ENCODE measurements at regions not wholly inside any gene's neighbourhood (a gene's known extent, or its start where the extent isn't known, plus 50 kb on each side); places are given as distances from the start of the nearest gene placed in this dataset.

DNA sequence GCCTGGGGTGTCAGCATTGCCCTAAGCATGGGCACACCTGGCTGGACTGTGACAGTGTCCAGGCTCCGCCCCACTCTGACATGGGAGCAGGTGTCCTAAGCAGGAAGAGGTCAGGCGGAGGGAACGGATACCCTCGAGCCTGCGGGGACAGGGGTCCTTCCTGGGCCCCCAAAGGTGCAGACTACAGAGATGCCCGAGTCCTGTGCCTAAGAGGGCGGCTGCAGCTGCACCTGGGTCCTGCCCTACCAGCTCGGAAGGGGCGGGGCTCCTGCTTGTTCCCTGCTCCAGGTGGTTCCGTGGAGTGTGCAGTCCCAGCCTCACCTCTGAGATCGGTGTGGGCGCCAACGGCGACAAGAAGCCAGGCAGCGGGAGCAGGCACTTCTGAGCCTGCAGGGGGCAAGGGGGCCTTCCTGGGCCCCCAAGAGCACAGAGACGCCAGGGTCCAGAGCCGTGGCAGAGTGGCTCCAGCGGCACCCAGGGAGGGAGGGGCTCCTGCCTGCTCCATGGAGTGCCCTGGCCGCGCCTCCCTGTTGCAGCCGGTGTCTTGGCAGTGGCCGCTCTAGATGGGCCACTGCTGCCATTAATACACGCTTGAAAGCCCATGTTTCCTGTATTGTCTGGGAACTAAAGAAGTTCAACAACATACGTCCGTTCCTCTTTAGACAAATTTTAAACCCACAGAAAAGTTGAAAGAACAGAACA, 64.5 kb upstream of the CACNA2D1 start:
- Histone ChIP-seq H3K9me3 (ENCODE audit: control insufficient read depth, insufficient read depth, low read depth, low read length) (no peaks in the 10 kb centered on the region), H3K36me3 (ENCODE audit: control insufficient read depth in 2 of 2, insufficient read depth in 1 of 2, low read length in 2 of 2) (no peaks in the 10 kb centered on the region), H3K4me3 (ENCODE audit: low read depth, low read length) (peak overlapping the region; percentile 3; the same call in 1 of the 2 replicates), H3K4me1 (ENCODE audit: control insufficient read depth, insufficient read depth, low read length) (no peaks in the 10 kb centered on the region), H3K27ac (ENCODE audit: extremely low read depth, low read depth, low read length) (no peak overlapping the region)
- CTCF ChIA-PET, result interaction anchor here (0.6 to 1.2 kb wide), 4 partner anchors 10 to 462 kb away, joined by 3 read pairs; no protein-coding TSS in a partner anchor
- TF ChIP-seq ZNF544 (tag by site-specific recombination; IDR thresholded peaks at IDR 0.05), result no peak
- TF ChIP-seq ZNF366 (tag by site-specific recombination; conservative IDR thresholded peaks at IDR 0.05), result no peak
- no peak for TF ChIP-seq RBAK (tag by site-specific recombination; IDR thresholded peaks at IDR 0.05)
- TF ChIP-seq ZNF626 (tag by site-specific recombination; IDR thresholded peaks at IDR 0.05), result no peak
- no peak for TF ChIP-seq OSR2 (tag by site-specific recombination; IDR thresholded peaks at IDR 0.05)
- no peak for TF ChIP-seq ZNF530 (tag by site-specific recombination; IDR thresholded peaks at IDR 0.05; ENCODE audit: low read depth)
- no peak for TF ChIP-seq ZNF266 (tag by site-specific recombination; IDR thresholded peaks at IDR 0.05; ENCODE audit: low read depth)
- TF ChIP-seq ZBTB7A (tag by site-specific recombination; IDR thresholded peaks at IDR 0.05; ENCODE audit: low read depth), result no peak
- no peak for TF ChIP-seq KLF9 (tag by site-specific recombination; IDR thresholded peaks at IDR 0.05; ENCODE audit: low read depth)
- TF ChIP-seq ZNF837 (tag by site-specific recombination; IDR thresholded peaks at IDR 0.05), result no peak
- no peak for TF ChIP-seq ZNF311 (tag by site-specific recombination; IDR thresholded peaks at IDR 0.05; ENCODE audit: borderline replicate concordance)
- no peak for TF ChIP-seq ZNF610 (tag by site-specific recombination; IDR thresholded peaks at IDR 0.05; ENCODE audit: borderline replicate concordance)
- no peak for TF ChIP-seq ZNF416 (tag by site-specific recombination; IDR thresholded peaks at IDR 0.05)
- no peak for TF ChIP-seq ZNF121 (tag by site-specific recombination; IDR thresholded peaks at IDR 0.05)
- no peak for TF ChIP-seq ZNF658 (tag by site-specific recombination; IDR thresholded peaks at IDR 0.05)
- TF ChIP-seq ZNF16 (tag by site-specific recombination; IDR thresholded peaks at IDR 0.05; ENCODE audit: low read depth), result no peak
- TF ChIP-seq KLF16 (tag by site-specific recombination; IDR thresholded peaks at IDR 0.05), result no peak
- TF ChIP-seq, protein P1, sequence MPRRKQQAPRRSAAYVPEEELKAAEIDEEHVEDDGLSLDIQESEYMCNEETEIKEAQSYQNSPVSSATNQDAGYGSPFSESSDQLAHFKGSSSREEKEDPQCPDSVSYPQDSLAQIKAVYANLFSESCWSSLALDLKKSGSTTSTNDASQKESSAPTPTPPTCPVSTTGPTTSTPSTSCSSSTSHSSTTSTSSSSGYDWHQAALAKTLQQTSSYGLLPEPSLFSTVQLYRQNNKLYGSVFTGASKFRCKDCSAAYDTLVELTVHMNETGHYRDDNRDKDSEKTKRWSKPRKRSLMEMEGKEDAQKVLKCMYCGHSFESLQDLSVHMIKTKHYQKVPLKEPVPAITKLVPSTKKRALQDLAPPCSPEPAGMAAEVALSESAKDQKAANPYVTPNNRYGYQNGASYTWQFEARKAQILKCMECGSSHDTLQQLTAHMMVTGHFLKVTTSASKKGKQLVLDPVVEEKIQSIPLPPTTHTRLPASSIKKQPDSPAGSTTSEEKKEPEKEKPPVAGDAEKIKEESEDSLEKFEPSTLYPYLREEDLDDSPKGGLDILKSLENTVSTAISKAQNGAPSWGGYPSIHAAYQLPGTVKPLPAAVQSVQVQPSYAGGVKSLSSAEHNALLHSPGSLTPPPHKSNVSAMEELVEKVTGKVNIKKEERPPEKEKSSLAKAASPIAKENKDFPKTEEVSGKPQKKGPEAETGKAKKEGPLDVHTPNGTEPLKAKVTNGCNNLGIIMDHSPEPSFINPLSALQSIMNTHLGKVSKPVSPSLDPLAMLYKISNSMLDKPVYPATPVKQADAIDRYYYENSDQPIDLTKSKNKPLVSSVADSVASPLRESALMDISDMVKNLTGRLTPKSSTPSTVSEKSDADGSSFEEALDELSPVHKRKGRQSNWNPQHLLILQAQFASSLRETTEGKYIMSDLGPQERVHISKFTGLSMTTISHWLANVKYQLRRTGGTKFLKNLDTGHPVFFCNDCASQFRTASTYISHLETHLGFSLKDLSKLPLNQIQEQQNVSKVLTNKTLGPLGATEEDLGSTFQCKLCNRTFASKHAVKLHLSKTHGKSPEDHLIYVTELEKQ (tag by site-specific recombination; IDR thresholded peaks at IDR 0.05; ENCODE audit: borderline replicate concordance), result no peak
- POLR2A ChIA-PET, result no interaction called here

DNA sequence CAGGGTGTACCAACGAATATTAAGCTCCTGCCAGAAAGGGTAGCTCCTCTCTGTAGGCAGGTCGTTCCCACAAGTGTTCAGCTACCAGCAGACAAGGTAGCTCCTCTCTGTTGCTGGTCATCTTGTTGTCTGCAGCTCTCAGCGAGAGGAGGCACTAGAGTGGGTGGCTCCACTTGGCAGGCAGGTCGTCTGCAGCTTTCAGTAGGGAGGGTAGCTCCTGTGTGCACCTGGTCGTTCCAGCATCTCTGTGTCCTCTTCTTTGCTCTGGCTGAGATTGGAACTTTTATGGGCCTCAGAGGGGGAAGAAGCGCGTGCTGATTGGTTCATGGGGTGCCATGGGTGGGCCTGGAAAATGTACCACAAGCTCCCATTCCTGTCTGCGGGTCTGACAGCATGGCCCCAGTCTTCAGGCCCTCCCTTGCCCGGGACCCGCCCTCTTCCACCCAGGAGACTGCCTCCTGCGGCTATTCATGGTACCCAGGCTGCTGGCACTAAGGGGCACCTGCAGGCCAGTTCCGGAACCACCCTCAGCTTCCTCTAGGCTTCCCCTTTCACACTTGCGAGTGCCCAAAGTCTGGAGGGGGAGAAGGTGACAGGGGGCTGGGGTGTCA, 63.9 kb upstream of the CACNA2D1 start:
- ChIA-PET POLR2A (no interaction called here), CTCF (interaction anchor here (0.6 to 1.7 kb wide), 7 partner anchors 9 to 461 kb away, joined by 3 to 7 read pairs (median 3); no protein-coding TSS in a partner anchor)
- Histone ChIP-seq H3K27ac (ENCODE audit: extremely low read depth, low read depth, low read length) (no peak overlapping the region), H3K4me3 (ENCODE audit: low read depth, low read length) (no peak overlapping the region), H3K9me3 (ENCODE audit: control insufficient read depth, insufficient read depth, low read depth, low read length) (no peaks in the 10 kb centered on the region), H3K4me1 (ENCODE audit: control insufficient read depth, insufficient read depth, low read length) (no peaks in the 10 kb centered on the region), H3K36me3 (ENCODE audit: control insufficient read depth in 2 of 2, insufficient read depth in 1 of 2, low read length in 2 of 2) (no peaks in the 10 kb centered on the region)
- TF ChIP-seq SALL2 (tag by site-specific recombination; IDR thresholded peaks at IDR 0.05; ENCODE audit: borderline replicate concordance) (no peak), ZSCAN16 (tag by site-specific recombination; IDR thresholded peaks at IDR 0.05) (no peak), ZNF140 (tag by site-specific recombination; IDR thresholded peaks at IDR 0.05) (no peak), ZNF670 (tag by site-specific recombination; IDR thresholded peaks at IDR 0.05; ENCODE audit: low read depth) (no peak), REPIN1 (tag by site-specific recombination; IDR thresholded peaks at IDR 0.05; ENCODE audit: low read depth) (no peak), YY1 (tag by site-specific recombination; IDR thresholded peaks at IDR 0.05) (no peak), YY2 (tag by site-specific recombination; IDR thresholded peaks at IDR 0.05) (no peak), ZNF223 (tag by site-specific recombination; IDR thresholded peaks at IDR 0.05) (no peak), ZNF341 (tag by site-specific recombination; IDR thresholded peaks at IDR 0.05; ENCODE audit: low read depth) (no peak), ZNF157 (tag by site-specific recombination; IDR thresholded peaks at IDR 0.05) (no peak), ZNF324 (tag by site-specific recombination; IDR thresholded peaks at IDR 0.05) (no peak), TRIM28 (IDR thresholded peaks at IDR 0.05; ENCODE audit: borderline replicate concordance, low read length) (no peak)
- TF ChIP-seq, protein P2, sequence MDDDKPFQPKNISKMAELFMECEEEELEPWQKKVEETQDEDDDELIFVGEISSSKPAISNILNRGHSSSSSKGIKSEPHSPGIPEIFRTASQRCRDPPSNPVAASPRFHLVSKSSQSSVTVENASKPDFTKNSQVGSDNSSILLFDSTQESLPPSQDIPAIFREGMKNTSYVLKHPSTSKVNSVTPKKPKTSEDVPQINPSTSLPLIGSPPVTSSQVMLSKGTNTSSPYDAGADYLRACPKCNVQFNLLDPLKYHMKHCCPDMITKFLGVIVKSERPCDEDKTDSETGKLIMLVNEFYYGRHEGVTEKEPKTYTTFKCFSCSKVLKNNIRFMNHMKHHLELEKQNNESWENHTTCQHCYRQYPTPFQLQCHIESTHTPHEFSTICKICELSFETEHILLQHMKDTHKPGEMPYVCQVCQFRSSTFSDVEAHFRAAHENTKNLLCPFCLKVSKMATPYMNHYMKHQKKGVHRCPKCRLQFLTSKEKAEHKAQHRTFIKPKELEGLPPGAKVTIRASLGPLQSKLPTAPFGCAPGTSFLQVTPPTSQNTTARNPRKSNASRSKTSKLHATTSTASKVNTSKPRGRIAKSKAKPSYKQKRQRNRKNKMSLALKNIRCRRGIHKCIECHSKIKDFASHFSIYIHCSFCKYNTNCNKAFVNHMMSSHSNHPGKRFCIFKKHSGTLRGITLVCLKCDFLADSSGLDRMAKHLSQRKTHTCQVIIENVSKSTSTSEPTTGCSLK (tag by site-specific recombination; IDR thresholded peaks at IDR 0.05), result no peak

Data from HEK293 (cell line).